ENCODE measurements at regions not wholly inside any gene's neighbourhood (a gene's known extent, or its start where the extent isn't known, plus 50 kb on each side); places are given as distances from the start of the nearest gene placed in this dataset.
"Not testable (repeated sequence)": the region's sequence is repeated elsewhere in the genome, so short reads cannot be mapped to it uniquely, and the experiment has no call there.

- DNase-seq: no peak
Measured at GRCh38 chr3:82495655-82496054, 734.2 kb upstream of the GBE1 start.

- DNase-seq: no peak
Measured at GRCh38 chr3:82494977-82495489, 733.6 kb upstream of the GBE1 start.

GRCh38 chr3:82493858-82494257 is 732.4 kb upstream of the GBE1 start:
- DNase-seq: no peak

GRCh38 chr3:82475306-82475705 is 713.9 kb upstream of the GBE1 start:
- DNase-seq: no peak

GRCh38 chr3:82474711-82475110 is 713.3 kb upstream of the GBE1 start:
- no peak for DNase-seq

- no peak for DNase-seq
Measured at GRCh38 chr3:82473864-82474541, 712.6 kb upstream of the GBE1 start.

- DNase-seq: no peak
Measured at GRCh38 chr3:82467051-82467450, 705.6 kb upstream of the GBE1 start.

GRCh38 chr3:82462977-82463376 is 701.5 kb upstream of the GBE1 start:
- no peak for DNase-seq

- DNase-seq: no peak
Measured at GRCh38 chr3:82461049-82461889, 699.8 kb upstream of the GBE1 start.

- DNase-seq: no peak
Measured at GRCh38 chr3:82448320-82448719, 686.9 kb upstream of the GBE1 start.

- not testable (repeated sequence) for DNase-seq
Measured at GRCh38 chr3:82428821-82429220, 667.4 kb upstream of the GBE1 start.

GRCh38 chr3:82424031-82424339 is 662.5 kb upstream of the GBE1 start:
- no peak for DNase-seq

- DNase-seq: no peak
Measured at GRCh38 chr3:82423268-82424030, 662.0 kb upstream of the GBE1 start.

GRCh38 chr3:82416830-82417229 is 655.4 kb upstream of the GBE1 start:
- no peak for DNase-seq

GRCh38 chr3:82416349-82416748 is 654.9 kb upstream of the GBE1 start:
- no peak for DNase-seq

- DNase-seq: no peak
Measured at GRCh38 chr3:82413171-82413570, 651.7 kb upstream of the GBE1 start.

GRCh38 chr3:82410366-82410765 is 648.9 kb upstream of the GBE1 start:
- no peak for DNase-seq

- no peak for DNase-seq
Measured at GRCh38 chr3:82409842-82410241, 648.4 kb upstream of the GBE1 start.

- DNase-seq: no peak
Measured at GRCh38 chr3:82392203-82392775, 630.8 kb upstream of the GBE1 start.

GRCh38 chr3:82390868-82391267 is 629.4 kb upstream of the GBE1 start:
- DNase-seq: no peak

- no peak for DNase-seq
Measured at GRCh38 chr3:82386647-82387046, 625.2 kb upstream of the GBE1 start.

- no peak for DNase-seq
Measured at GRCh38 chr3:82384181-82384580, 622.7 kb upstream of the GBE1 start.

GRCh38 chr3:82382831-82383230 is 621.4 kb upstream of the GBE1 start:
- no peak for DNase-seq

Data from activated CD4-positive, CD25-positive, alpha-beta regulatory T cell (primary cell).